Central memory CD8-positive, alpha-beta T cell (primary cell): ENCODE measurements at regions not wholly inside any gene's neighbourhood (a gene's known extent, or its start where the extent isn't known, plus 50 kb on each side); places are given as distances from the start of the nearest gene placed in this dataset.

Experiments
- ATAC-seq: fragments of 150-1000 bp; cut with Tn5 transposase; replicated peaks from 2 replicates; pipeline ENCODE4 v1.10.0; 2022; ENCODE audit warnings: mild to moderate bottlenecking, moderate FRiP score, moderate number of reproducible peaks; ENCODE audit not compliant: poor library complexity, severe bottlenecking; ENCODE audit errors: extremely low read depth
- DNase-seq, 2 donors: peaks; one replicate each; pipeline ENCODE4 v3.0.0; 2021; ENCODE audit warnings: low spot score in 2 of 2
- H3K27ac Mint-ChIP-seq: one replicate; pipeline ENCODE4 v1.8.0; 2022; ENCODE audit warnings: low read depth, mild to moderate bottlenecking, moderate library complexity, mixed read lengths
- H3K27me3 Mint-ChIP-seq: one replicate; pipeline ENCODE4 v1.8.0; 2022; ENCODE audit warnings: mixed read lengths
- H3K36me3 Mint-ChIP-seq: one replicate; pipeline ENCODE4 v1.8.0; 2022; ENCODE audit warnings: mild to moderate bottlenecking, moderate library complexity, mixed read lengths; ENCODE audit not compliant: insufficient read depth
- H3K4me1 Mint-ChIP-seq: one replicate; pipeline ENCODE4 v1.8.0; 2022; ENCODE audit warnings: mixed read lengths
- H3K4me3 Mint-ChIP-seq: one replicate; pipeline ENCODE4 v1.8.0; 2022; ENCODE audit warnings: mild to moderate bottlenecking, moderate library complexity, mixed read lengths
- H3K9me3 Mint-ChIP-seq: one replicate; pipeline ENCODE4 v1.8.0; 2022; ENCODE audit warnings: mixed read lengths

DNA sequence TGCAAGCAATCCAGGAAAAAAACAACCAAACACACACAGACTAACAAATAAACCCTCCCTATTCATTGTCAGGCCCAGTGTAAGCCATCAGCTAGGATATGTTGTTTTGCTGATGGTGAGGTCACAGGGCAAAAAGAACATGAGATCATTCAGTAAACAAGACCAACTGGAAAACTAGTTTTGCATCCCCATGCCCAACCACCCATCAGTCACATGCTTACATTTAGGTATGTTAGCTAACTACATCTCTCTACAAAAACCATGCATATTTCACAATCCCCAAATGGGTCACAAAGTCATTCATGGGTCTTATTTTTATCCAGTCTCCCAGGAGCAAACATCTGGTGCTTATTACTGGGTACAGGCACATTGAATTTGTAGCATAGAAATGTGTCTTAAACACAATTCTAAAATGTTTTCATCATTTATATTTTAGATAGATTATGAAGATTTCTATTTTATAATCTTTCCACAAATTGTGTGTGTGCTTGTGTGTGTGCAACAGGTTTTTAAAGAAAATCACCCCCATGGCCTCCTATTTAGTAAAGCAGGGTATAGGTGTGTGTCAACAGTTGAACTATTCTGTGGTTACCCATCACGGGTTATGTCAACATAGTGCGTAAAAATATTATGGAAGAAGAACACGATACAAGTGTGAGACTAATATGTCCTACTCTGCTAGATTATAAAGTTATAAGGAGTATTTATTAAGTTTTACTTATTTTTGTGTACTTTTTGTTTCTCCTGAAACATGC is 103.8 kb upstream of the AKR1E2 start:
- Mint-ChIP-seq H3K9me3 (no peaks in the 10 kb centered on the region), H3K27ac (no peak overlapping the region), H3K4me1 (no peaks in the 10 kb centered on the region), H3K4me3 (no peak overlapping the region), H3K36me3 (no peaks in the 10 kb centered on the region), H3K27me3 (peaks cover 66% of the 10 kb centered on the region)
- DNase-seq: no peak
- ATAC-seq: no peak

DNA sequence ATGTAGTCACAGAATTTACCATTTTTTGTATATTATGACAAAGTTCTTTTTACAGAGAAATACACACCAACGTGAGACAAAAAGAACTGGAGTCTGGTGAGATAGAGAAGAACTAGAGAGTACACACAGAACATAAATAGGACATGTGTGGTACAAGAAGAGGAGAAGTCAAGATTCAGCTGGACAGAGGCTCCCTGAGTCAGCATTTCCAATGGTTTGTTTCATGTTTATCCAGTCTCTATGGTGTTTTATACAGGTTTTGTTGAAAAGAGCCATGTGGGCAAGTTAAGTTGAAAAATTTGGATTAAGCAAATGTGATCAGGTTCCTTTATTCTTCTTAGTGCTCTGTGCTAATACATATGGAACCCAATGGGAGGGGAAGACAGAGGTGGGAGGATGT is 105.5 kb upstream of the AKR1E2 start:
- Mint-ChIP-seq H3K4me3 (no peak overlapping the region), H3K36me3 (no peaks in the 10 kb centered on the region), H3K4me1 (no peaks in the 10 kb centered on the region), H3K27me3 (peaks cover 72% of the 10 kb centered on the region), H3K9me3 (no peaks in the 10 kb centered on the region), H3K27ac (no peak overlapping the region)
- ATAC-seq (no peak), DNase-seq (no peak)

DNA sequence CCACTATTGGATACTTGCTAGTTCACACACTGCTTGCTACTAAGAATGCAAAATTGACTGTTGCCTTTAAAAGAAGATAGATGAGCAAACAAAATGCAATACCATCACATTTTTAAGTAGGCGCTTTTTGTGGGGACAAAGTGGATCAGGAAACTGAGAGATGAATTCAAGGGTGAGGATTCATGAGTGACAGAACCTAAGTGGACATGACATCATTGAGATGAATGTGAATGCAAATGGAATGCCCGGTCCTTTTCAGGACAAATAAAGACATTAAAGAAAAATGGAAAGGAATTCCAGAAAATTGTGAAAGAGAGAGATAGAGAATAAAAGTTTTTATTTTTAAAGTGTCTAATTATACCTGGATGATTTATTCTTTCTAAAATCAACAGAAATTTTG is 106.3 kb upstream of the AKR1E2 start:
- DNase-seq (no peak), ATAC-seq (no peak)
- Mint-ChIP-seq H3K36me3 (no peaks in the 10 kb centered on the region), H3K4me1 (no peaks in the 10 kb centered on the region), H3K27ac (no peak overlapping the region), H3K9me3 (no peaks in the 10 kb centered on the region), H3K27me3 (peaks cover 72% of the 10 kb centered on the region), H3K4me3 (no peak overlapping the region)

DNA sequence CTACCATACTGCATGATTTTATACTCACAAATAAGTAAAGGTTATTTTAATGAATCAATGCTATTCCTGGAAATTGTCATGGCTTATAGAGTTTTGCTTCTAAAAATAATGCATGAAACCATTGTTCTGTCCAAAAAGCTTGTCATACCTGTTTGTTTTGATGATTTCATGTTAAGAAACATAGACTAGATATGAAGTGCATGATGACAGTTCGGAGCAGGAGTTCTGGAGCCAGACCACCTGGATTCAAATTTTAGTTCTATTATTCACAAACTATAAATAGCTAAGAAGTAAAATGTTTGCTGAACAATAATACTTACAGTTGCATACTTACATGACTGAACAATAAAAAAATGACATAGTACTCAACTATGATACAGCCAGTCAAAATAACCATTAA is 107.0 kb upstream of the AKR1E2 start:
- DNase-seq (no peak), ATAC-seq (no peak)
- H3K4me3 Mint-ChIP-seq: no peak overlapping the region
- H3K36me3 Mint-ChIP-seq: no peaks in the 10 kb centered on the region
- H3K27me3 Mint-ChIP-seq: peaks cover 73% of the 10 kb centered on the region
- no peaks in the 10 kb centered on the region for H3K4me1 Mint-ChIP-seq
- no peak overlapping the region for H3K27ac Mint-ChIP-seq
- no peaks in the 10 kb centered on the region for H3K9me3 Mint-ChIP-seq

DNA sequence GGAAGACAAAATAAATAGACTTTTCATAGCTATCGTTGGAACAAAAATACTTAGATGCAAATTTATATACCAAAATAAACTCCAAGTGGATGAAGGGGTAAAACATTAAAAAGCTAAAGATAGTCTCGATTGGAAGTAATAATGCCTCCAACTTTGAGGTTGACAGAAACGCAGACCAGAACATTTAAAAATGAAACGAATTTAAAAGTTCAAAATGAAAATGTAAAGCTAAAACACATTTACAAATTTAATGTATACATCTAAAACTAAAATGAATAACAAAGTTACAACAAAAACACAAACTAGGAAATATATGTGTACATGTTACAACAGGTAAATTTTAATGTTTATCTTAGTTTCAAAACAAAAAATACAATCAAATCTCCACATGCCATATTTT is 107.5 kb upstream of the AKR1E2 start:
- H3K4me3 Mint-ChIP-seq: no peak overlapping the region
- ATAC-seq (no peak), DNase-seq (no peak)
- no peaks in the 10 kb centered on the region for H3K9me3 Mint-ChIP-seq
- H3K27ac Mint-ChIP-seq: no peak overlapping the region
- H3K36me3 Mint-ChIP-seq: no peaks in the 10 kb centered on the region
- no peaks in the 10 kb centered on the region for H3K4me1 Mint-ChIP-seq
- peaks cover 74% of the 10 kb centered on the region for H3K27me3 Mint-ChIP-seq

DNA sequence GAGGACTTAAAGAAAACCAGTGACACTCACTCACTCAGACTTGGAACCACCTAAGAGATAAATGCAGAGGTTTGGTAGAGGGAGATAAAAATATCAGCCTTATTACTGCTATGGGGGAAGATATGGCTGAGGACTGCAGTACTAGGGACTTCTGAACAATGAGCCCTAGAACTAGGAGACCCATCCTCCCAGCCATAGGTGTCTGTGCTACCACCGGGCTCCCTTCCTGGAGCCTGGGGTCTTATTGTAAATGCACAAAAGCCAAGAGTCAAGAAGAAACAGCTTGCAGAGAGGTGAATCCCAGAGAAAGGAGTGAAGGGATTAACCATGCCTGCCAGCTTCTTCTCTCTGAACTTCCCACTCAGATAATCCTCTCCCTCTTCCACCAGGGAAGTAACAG is 108.3 kb upstream of the AKR1E2 start:
- Mint-ChIP-seq H3K27ac (no peak overlapping the region), H3K9me3 (no peaks in the 10 kb centered on the region), H3K27me3 (peaks cover 83% of the 10 kb centered on the region), H3K4me1 (no peaks in the 10 kb centered on the region), H3K36me3 (no peaks in the 10 kb centered on the region), H3K4me3 (no peak overlapping the region)
- ATAC-seq (no peak), DNase-seq (no peak)

DNA sequence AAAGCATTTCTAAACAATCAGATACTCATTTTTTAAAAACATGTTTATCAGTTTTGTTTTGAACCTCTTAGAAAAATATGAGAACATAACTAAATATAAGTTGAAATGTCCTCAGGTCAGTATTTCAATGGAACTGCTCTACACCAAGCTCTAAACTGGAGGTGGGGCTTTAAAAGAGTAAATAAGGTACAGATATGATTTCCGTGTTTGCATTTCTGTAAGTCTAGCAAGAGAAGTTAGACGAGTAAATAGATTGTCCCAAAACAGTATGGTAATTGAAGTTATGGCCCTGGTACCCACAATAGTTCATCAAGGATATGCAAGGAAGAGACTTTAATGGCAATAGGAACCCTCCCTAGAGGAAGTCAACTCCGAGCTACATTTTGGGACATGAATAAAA is 115.1 kb upstream of the AKR1E2 start:
- no peak overlapping the region for H3K27ac Mint-ChIP-seq
- DNase-seq (no peak), ATAC-seq (no peak)
- no peaks in the 10 kb centered on the region for H3K9me3 Mint-ChIP-seq
- no peak overlapping the region for H3K4me3 Mint-ChIP-seq
- H3K27me3 Mint-ChIP-seq: peaks cover 65% of the 10 kb centered on the region
- H3K36me3 Mint-ChIP-seq: no peaks in the 10 kb centered on the region
- H3K4me1 Mint-ChIP-seq: no peaks in the 10 kb centered on the region

DNA sequence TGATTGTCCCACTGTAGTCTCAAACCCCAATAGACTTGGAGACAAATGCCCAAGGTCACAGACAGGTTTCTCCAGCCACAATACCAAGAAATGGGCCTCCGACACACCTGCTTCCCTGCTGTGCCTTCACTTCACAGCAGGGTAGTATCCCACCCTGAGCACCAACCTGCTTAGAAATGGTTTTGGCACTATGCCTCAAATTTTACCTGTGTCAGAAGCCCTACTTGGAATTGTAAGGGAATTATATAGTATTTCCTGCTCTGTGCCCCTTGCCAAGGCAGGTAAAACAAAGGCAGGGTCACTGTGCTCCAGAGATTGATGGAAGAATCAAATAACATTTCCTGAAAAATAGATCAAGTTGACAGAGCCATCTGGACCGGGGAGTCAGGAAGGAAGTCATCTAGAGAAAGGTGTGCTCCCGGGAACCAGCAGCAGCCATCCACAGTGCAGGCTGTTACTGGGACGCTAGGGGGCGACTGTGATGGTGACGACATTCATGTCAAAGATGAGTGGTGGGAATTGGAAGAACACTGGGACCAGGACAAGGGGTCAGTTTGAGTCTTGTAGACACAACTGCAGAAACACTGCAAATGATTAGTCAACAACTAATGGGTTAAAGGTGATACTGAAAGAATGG is 117.8 kb upstream of the AKR1E2 start:
- Mint-ChIP-seq H3K27ac (no peak overlapping the region), H3K4me3 (no peak overlapping the region), H3K4me1 (no peaks in the 10 kb centered on the region), H3K9me3 (no peaks in the 10 kb centered on the region), H3K27me3 (peaks cover 64% of the 10 kb centered on the region), H3K36me3 (no peaks in the 10 kb centered on the region)
- DNase-seq (no peak), ATAC-seq (no peak)

DNA sequence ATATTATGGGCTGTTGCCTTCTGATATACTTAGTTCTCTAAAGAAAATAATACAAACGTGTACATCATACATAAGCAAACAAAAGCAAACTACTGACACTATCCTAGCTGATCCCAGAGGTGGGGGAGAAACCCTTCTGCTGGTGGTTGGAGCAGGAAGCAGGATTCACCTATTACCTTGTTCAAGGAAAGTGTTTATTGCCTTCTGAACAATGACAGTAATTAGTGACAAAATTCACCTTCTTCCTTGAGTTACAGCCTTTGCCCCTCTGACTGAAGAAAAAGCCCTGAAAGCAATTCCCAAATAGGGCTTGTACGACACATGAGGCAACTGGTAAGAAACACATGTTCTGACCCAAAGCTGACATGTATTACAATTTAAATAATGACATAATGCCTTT is 118.8 kb upstream of the AKR1E2 start:
- H3K27me3 Mint-ChIP-seq: peaks cover 56% of the 10 kb centered on the region
- no peak for ATAC-seq

DNA sequence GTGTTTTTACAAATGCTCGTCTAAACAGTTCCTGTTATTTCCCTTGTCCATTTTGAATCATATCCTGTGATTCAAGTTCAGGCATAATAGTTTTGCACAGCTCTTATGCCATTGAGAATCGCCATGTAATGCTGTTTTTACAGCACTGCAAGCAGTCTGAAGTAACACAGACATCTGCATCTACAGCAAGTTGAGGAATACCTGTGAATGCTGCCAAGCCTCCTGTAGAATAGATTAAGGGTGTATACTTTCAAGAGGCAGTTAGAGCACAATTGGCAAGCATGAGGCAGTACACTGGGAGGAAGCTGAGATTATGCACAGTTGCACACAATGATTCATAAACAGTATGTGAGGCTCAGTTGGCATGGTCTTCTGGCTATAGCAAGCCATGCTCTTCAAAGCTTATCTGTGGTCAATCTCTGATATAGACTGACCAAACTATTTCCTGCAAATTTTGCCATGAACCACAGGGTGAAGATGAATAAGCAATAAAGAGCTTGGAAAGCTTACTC is 121.9 kb upstream of the AKR1E2 start:
- no peaks in the 10 kb centered on the region for H3K4me1 Mint-ChIP-seq
- no peak for DNase-seq
- no peak overlapping the region for H3K27ac Mint-ChIP-seq
- no peaks in the 10 kb centered on the region for H3K36me3 Mint-ChIP-seq
- no peaks in the 10 kb centered on the region for H3K9me3 Mint-ChIP-seq
- no peak overlapping the region for H3K4me3 Mint-ChIP-seq
- no peak for ATAC-seq
- H3K27me3 Mint-ChIP-seq: peaks cover 77% of the 10 kb centered on the region

More for the DNA sequence above, 118.8 kb upstream of the AKR1E2 start:
- Mint-ChIP-seq H3K36me3 (no peaks in the 10 kb centered on the region), H3K4me1 (no peaks in the 10 kb centered on the region), H3K27ac (no peak overlapping the region), H3K9me3 (no peaks in the 10 kb centered on the region), H3K4me3 (no peak overlapping the region)
- DNase-seq: no peak

DNA sequence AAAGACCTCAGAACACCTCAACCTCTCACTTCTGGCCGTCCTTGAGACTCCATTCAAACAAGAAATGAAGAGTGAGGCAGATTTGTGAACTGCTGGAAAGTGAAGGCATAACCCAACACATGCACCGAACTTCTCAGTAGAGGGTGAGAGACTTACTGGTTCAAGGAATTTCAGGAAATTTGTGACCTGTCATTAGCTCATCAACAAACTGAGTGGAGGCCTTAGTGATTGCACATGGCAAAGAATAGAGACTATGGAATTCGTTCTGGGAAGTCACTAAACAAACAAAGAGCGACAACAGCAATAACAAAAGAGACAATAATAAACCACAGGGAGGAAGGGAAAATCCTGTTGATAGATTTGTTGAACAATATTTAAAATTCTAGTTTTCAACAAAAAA is 125.0 kb upstream of the AKR1E2 start:
- H3K4me1 Mint-ChIP-seq: no peaks in the 10 kb centered on the region
- no peak overlapping the region for H3K4me3 Mint-ChIP-seq
- ATAC-seq: no peak
- peaks cover 80% of the 10 kb centered on the region for H3K27me3 Mint-ChIP-seq
- no peak for DNase-seq
- no peak overlapping the region for H3K27ac Mint-ChIP-seq
- H3K9me3 Mint-ChIP-seq: no peaks in the 10 kb centered on the region
- no peaks in the 10 kb centered on the region for H3K36me3 Mint-ChIP-seq

DNA sequence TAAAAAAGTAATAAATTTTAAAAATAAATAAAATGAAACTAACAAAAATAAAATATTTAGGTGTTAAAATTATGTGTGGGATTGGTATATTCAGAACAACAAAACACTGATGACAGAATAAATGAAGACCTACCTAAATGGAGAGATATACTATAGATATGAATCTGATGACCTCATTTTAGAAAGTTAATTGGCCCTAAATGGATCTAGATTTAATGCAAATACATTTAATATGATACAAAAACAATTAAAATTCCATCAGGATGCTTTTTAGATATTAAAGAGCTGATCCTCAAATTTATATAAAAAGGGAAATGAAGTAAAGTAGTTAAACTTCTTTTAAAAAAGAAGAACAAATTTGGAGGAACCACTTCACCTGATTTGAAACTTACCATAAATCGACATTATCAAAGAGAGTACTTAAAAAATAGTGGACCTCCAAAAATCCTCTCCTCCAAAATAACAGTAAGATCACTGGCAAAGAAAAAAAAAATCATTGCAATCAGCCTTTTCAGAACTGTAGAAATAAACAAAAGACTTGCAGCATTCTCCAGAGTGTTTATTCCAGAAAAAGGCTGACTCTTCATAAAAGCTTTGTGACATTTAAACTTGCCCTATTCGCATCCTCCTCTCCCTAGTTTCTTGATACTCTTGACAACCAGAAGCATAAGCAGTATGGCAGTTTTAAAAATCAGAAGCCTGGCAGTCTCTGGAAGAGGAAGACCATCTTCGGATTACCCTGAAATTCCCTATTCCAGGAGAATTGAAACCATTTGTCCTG is 125.9 kb upstream of the AKR1E2 start:
- H3K27ac Mint-ChIP-seq: no peak overlapping the region
- no peak overlapping the region for H3K4me3 Mint-ChIP-seq
- no peak for DNase-seq
- no peaks in the 10 kb centered on the region for H3K36me3 Mint-ChIP-seq
- H3K4me1 Mint-ChIP-seq: no peaks in the 10 kb centered on the region
- ATAC-seq: no peak
- no peaks in the 10 kb centered on the region for H3K9me3 Mint-ChIP-seq
- H3K27me3 Mint-ChIP-seq: peaks cover 81% of the 10 kb centered on the region

DNA sequence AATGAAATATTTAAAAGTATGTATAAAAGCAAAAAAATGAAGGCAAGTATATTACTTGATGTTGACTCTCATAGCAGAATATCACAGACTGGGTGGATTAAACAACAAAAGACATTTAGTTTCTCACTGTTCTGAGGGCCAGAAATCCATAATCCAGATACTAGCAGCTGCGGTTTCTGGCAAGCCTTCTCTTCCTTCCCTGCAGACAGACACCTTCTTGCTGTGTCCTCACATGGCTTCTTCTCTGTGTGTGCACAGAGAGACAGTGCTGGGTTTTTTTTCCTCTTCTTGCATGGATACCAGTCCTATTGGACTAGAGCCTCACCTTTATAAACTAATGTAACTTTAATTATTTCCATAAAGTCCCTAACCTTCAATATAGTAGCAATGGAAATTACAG is 127.9 kb upstream of the AKR1E2 start:
- DNase-seq (no peak), ATAC-seq (no peak)
- Mint-ChIP-seq H3K4me3 (no peak overlapping the region), H3K4me1 (no peaks in the 10 kb centered on the region), H3K27me3 (peaks cover 79% of the 10 kb centered on the region), H3K36me3 (no peaks in the 10 kb centered on the region), H3K9me3 (no peaks in the 10 kb centered on the region), H3K27ac (no peak overlapping the region)
